ENCODE measurements at regions not wholly inside any gene's neighbourhood (a gene's known extent, or its start where the extent isn't known, plus 50 kb on each side); places are given as distances from the start of the nearest gene placed in this dataset.
"Not testable (repeated sequence)": the region's sequence is repeated elsewhere in the genome, so short reads cannot be mapped to it uniquely, and the experiment has no call there.

GRCh38 chr6:17182961-17183360 is 81.1 kb downstream of the STMND1 start:
- peak; percentile 19 to 21 for DNase-seq

GRCh38 chr6:17186925-17187324 is 85.1 kb downstream of the STMND1 start:
- DNase-seq = no peak

- peak in 1 of 2 donors; percentile 16 for DNase-seq
Measured at GRCh38 chr6:17193106-17193775, 87.9 kb upstream of the RBM24 start.

GRCh38 chr6:17197607-17198006 is 83.6 kb upstream of the RBM24 start:
- DNase-seq = no peak

GRCh38 chr6:17200395-17200794 is 80.8 kb upstream of the RBM24 start:
- DNase-seq = no peak

GRCh38 chr6:17202526-17202925 is 78.6 kb upstream of the RBM24 start:
- no peak for DNase-seq

GRCh38 chr6:17204533-17204932 is 76.6 kb upstream of the RBM24 start:
- peak in 1 of 2 donors; percentile 49 for DNase-seq

GRCh38 chr6:17206566-17207072 is 74.5 kb upstream of the RBM24 start:
- DNase-seq = no peak

GRCh38 chr6:17207281-17207680 is 73.9 kb upstream of the RBM24 start:
- no peak for DNase-seq

- no peak for DNase-seq
Measured at GRCh38 chr6:17210683-17211082, 70.5 kb upstream of the RBM24 start.

- no peak for DNase-seq
Measured at GRCh38 chr6:17211101-17211500, 70.1 kb upstream of the RBM24 start.

GRCh38 chr6:17212546-17213371 is 68.4 kb upstream of the RBM24 start:
- DNase-seq = no peak

GRCh38 chr6:17214106-17214505 is 67.1 kb upstream of the RBM24 start:
- DNase-seq = no peak

GRCh38 chr6:17216972-17217371 is 64.2 kb upstream of the RBM24 start:
- not testable (repeated sequence) for DNase-seq

GRCh38 chr6:17218023-17218748 is 63.0 kb upstream of the RBM24 start:
- no peak for DNase-seq

- no peak for DNase-seq
Measured at GRCh38 chr6:17218749-17219093, 62.4 kb upstream of the RBM24 start.

GRCh38 chr6:17219098-17219497 is 62.1 kb upstream of the RBM24 start:
- DNase-seq = no peak

GRCh38 chr6:17220040-17220910 is 60.9 kb upstream of the RBM24 start:
- no peak for DNase-seq

GRCh38 chr6:17224056-17224455 is 57.1 kb upstream of the RBM24 start:
- DNase-seq = no peak

GRCh38 chr6:17224501-17224900 is 56.7 kb upstream of the RBM24 start:
- DNase-seq = not testable (repeated sequence)

- no peak for DNase-seq
Measured at GRCh38 chr6:17225767-17226630, 55.2 kb upstream of the RBM24 start.

Data from inflammatory macrophage (primary cell).